ENCODE measurements at regions not wholly inside any gene's neighbourhood (a gene's known extent, or its start where the extent isn't known, plus 50 kb on each side); places are given as distances from the start of the nearest gene placed in this dataset.

DNA sequence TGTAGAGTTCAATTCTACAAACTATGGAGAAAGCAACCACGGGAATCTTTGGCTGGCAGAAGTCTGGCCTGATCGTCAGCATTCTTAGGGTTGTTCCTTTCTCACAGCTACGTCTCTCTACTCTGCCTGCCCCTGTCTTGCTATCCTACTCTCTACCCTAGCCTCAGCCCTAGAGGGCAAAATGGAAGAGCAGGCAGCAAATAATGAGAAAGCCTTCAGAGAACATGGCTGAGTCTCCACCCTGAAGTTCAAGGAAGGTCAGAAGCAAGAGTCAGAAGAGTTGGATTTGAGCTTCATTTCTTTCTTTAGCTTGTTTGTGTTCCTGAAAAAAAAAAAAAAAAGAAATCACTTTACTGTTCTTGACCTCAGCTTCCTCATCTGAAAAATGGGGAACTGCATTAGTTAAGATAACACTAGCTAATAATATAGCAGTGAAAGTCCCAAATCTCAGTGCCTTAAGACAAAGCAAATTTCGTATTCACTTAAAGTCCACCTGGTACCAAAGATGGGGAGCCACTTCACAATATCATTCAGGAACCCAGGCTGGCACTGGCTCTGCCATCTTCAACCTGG, 50.2 kb upstream of the CCND2 start:
- no peak for DNase-seq

DNA sequence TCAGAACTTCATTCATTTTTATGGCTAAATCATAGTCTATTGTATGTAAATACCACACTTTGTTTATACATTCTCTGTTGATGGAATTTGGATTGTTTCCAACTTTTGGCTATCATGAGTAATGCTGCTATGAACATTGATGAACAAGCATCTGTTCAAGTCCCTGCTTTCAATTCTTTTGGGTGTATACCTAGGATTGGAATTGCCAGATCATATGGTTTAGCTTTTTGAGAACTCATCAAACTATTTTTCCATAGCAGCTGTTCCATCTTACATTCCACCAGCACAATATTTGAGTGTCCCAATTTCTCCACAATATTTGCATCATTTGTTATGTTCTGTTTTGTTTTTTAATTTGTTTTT, 52.3 kb upstream of the CCND2 start:
- DNase-seq, result peak; percentile 12

DNA sequence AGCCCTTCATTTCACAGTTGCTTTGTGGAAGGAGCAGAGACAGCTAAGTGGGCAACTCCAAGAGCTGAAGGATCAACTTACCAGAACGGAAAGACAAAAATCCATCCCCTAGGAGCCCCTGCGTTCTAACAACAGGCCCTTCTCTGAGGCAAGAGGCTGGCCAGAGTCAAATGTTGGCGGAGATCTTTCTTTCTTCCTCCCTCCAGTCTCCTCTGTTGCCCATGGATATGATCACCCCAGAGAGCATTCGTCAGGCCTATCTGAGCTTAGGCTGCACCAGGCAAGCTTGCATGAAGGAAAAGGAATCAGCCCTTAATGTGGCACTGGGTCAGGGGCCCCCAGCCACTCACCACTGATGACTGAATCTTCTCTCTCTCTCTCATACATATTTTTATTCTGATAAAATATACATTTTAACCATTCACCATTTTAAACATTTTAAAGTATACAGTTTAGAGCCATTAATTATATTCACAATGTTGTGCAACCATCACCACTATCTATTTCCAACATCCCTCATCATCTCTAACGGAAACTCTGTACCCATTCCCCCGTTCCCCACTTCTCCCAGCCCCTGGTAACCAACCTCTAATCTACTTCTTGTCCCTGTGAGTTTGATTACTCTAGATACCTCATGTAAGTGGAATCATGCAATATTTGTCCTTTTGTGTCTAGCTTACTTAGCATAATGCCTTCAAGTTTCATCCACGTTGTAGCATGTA, 52.9 kb upstream of the CCND2 start:
- DNase-seq, result no peak

DNA sequence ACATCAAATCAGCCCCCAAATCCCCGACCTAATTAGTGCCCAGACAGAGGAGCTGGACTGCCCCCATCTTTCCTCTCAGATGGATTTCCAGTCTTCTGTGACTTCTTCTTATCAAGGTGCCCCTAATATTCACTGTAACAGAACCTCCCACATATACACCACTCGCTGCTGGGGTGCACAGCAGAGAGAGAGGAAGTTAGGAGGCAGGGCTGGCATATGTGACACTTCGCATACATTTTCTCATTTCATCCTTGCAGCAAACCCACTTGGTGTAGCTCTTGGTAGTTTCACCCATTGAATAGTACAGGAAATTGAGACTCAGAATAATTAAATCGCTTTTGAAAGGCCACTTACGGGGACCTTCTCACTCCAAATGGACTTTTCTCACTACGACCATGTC, 56.5 kb upstream of the CCND2 start:
- DNase-seq, result no peak

DNA sequence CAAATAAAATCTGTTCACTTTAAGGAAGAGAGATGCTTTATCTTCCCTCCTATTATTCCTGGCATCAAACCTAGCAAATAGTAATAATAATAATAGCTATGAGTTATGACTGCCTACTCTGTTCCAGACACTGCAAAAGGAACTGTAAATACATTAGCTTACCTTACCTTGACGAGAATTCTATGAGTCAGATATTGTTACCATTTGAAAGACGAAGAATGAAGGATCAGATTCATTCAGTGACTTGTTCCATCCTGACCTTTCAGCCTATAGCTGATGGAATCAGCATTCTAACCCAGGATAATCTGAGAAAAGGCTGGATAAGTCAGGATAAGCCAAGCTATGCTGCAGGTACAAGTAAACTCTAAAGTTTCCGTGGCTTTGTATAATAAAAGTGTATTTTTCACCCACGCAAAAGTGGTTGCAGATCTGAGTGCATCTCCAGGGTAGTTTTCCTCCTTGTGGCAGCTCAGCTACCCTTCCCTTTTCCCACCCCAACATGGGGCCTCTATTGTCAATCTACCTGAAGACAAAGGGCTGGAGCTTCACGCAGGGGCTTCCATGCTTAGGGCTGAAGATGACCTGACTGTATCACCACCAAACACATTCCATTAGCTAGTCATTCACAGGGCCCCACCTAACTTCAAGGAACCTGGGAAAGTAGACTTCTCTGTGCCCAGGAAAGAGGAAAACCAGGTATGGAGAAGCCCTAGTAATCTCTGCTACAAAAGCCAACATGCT, 57.2 kb upstream of the CCND2 start:
- no peak for DNase-seq

DNA sequence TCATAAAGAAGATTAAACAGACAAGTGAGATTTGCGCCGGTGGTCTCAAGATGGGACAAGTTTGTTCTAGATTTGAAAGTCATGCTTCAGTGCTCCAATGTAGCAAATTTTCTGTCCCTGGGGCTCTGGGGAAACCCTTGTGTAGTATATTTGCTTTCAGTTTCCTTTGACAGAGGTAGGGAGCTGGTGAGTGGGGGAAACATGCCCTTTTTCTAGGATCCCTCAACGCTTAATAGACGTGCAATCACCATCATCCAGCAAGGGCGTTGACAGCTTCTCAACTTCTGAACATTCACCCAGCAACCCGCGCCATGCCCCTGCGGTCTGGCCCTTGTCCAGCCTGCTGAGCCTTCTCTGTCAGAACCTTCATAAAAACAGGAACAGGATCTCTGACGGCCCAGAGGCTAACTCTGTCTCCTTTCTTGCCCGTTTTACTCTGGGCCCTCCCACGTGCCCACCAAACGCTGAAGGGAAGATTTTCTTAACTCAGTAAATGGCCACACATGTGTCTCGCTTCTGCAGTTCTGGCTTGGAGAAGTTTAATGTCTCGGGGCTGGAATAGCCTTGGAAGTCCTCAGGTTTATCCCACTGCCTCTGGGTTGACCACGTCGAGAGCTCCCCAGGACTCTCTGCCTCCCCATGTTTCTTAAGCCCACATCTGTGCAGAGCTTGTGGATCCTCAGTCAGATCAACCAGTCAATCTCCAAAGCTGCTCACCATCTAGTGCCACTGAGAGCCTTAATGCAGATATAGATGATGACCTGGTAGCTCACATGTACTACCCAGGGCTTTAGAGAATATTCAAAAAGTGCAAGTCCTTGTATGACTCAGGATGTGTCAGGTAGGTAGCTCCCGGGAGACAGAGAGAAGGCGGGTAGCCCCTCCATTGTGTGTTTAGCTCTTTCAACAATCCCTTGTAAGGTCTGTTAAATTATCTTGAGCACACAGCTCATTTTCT, 58.1 kb upstream of the CCND2 start:
- no peak for DNase-seq

DNA sequence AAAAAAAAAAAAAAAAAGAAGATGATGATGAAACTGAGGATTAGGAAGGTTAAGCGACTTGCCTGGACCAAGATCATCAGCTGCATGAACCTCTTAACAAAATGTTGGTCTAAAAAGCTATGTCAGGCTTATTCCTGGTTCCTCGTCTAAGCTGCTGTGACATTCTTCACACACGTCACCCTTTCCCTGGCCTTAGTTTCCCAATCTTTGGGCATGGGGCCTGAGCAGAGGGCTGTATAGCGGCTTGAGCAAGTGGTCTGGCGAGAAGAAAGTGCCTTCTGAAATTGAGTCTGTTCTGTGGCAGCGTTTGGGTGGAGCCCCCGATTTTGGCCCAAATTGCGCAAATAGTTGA, 58.7 kb upstream of the CCND2 start:
- DNase-seq, result no peak

DNA sequence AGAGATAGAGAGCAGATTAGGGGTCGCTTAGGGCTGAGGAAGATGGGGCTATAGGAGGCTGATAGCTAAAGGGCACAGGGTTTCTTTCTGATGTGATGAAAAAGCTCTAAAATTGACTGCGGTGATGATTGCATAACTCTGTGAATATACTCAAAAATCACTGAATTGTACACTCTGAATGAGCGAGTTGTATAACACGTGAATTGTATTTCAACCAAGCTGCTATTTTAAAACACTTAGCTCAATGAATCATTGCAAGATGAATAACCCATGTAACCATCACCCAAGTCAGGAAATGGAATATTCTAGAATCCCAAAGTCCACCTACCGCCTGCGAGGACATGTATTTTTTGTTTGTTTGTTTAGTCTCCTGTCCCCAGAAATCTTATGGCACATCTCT, 60.1 kb upstream of the CCND2 start:
- DNase-seq, result no peak

DNA sequence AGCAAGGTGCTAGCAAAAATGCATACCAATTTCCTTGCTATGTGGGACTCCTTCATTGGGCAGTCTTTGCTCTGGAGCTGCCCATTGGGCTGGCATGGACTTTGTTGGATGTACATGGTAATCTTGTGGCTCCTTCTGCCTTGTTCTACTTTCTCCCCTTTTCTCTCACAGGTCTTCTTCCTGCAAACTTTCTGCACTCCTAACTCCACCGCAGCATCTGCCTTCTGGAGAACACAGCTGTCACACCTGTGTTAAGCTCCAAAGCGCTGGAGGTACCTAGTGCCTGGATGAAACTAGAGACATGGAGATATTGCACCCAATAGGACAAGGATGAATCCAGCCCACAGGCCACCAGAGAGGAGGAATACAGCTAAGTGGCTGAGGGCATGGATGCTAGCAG, 60.7 kb upstream of the CCND2 start:
- no peak for DNase-seq

DNA sequence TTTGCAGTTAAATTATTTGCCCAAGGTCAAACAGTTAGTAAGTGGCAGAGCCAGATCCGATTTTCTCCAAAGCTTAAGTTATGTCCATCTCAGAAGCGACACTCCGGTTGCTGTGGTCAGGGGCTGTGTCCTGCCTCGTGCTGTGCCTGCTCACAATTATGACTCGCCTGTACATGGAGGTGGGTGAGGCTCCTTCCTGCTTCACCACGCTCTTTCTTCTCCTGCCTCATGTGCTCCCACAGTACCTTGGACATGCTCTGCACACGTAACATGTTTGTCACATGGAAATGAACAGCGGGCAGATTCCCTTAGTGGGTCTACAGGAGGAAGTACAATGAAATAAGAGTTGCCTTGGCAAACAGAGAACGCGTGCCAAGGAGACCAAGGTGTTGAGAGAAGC, 62.2 kb upstream of the CCND2 start:
- no peak for DNase-seq

DNA sequence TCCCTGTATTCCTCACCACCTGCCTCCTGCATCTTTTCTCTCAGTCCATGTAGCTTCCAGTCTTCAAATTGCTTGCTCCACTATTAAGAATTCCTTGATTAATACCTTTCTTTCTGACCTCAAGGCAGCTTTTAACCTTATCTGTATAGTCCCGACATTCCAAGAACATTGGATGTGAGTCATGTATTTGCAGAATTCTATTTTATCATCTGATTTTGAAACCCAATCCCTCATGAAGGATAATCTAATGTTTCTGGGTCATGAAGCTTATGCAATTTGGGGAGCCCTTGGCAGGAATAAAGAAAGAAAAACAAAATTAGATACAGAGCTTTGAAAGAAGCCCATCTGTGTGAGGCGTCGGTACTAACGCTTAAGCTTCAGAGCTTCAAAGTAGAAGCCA, 63.4 kb upstream of the CCND2 start:
- no peak for DNase-seq

DNA sequence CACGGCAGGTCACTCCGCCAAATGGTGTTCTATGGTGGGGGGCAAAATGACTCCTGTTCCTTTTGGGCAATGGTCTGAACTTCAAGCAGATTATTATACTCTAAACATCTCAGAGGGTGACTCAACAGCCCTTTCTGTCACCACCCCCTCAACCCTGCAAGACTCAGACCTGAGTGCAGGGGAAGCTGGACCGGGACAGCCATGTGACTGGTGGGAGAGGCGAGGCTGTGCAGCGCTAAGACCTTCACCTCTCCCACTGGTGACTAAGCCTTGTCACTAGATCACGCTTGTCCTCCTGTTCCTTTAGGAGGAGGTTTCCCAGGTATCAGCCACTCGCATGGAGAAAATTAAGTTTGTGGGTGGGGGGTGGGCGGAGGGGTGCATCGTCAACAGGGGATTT, 67.1 kb upstream of the CCND2 start:
- DNase-seq, result no peak

DNA sequence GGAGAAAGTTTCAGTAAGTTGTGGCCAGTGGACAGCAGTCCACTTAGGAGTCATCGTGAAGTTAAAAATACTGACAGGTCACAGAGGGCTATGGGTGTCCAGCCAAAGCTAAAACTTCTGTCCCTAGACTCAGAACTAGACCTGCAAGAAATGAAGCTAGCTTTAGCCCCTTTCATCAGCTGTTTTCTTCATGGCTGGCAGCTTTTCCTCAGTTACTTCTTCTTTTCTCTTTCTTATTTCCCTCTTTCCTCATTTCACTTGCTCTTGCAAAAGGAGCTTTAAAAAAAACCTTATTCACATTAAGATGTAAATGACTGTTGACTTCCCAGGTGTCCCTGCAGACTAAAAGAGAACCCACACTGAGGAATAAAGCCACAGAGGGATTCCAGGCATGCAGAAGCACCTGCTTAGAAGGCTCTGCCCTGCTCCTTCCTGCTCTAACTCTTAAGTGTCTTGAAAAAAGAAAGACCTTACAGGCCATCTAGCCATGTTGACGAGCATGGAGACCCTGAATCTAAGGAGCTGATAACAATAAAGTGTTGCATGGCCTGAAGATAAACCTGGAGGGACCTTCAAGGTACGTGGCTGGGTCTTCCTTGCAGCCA, 69.7 kb upstream of the CCND2 start:
- DNase-seq, result no peak

DNA sequence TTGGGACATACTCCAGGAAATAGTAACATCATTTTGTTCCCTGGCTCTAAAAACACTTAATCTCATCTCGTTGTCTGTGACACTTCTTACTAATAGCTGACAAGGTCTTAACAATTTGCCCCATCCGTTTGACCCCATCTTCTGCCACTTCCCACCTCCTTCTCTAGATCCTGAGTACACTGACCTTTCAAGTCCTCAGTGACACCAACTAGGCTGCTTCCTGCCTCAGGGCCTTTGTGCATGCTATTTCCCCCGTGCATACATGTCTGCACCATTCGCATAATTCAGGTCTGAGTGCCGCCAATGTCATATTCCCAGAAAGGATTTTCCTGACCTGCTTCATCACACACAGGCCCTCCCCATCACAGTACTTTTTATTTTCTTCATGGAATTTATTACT, 70.6 kb upstream of the CCND2 start:
- no peak for DNase-seq

DNA sequence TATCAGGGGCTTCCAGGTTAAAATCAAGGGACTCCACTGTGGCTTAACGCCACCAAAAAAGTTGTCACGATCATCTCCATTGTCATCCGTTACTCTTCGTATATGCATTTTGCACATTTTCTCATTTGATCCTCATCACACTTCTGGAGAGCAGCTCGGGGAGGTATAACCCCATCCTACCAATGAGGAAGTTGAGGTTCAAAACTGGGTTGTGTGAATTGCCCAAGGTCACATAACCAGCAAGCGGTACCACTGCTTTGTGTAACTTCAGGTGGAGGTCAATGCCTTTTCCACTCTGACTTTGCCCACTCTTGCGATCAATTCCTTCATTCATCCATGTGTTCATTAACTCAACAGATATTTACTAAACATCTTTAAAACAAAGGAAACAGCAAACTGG, 71.1 kb upstream of the CCND2 start:
- DNase-seq, result no peak

DNA sequence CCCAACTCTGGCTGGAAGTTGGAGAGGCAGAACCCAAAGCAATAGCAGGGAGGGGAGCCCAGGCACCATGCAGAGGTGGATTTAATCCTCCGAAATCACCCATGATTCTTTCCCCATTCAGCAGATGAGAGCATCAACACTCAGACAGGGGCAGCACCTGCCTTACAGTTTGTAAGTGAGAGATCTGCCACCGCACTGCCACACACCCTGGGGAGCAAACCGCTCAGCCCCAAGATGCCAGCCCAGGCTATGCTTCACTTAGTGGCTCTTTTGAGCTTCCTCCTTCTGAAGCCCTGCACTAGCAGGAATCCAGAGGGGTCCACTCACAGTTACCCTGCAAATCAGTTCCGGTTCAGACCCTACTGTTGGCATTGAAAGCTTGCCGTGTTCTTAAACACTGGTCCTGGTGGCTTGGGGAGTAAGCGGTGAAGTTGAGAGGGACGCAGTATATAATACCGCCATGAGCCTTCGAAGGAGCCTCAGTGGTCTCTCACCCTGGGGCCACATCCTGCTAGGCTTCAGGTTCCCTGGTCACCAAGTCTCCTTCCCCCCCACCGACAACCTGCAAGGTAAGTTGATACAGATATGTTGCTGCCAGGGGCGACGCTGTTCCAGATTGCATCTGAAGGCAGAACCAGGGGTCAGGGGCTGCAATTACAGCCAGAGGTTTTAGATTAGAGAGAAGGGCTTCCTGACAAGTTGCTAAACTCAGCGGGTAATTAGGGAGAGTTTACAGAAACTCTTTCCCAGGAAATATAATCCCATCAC, 72.0 kb upstream of the CCND2 start:
- DNase-seq, result no peak

DNA sequence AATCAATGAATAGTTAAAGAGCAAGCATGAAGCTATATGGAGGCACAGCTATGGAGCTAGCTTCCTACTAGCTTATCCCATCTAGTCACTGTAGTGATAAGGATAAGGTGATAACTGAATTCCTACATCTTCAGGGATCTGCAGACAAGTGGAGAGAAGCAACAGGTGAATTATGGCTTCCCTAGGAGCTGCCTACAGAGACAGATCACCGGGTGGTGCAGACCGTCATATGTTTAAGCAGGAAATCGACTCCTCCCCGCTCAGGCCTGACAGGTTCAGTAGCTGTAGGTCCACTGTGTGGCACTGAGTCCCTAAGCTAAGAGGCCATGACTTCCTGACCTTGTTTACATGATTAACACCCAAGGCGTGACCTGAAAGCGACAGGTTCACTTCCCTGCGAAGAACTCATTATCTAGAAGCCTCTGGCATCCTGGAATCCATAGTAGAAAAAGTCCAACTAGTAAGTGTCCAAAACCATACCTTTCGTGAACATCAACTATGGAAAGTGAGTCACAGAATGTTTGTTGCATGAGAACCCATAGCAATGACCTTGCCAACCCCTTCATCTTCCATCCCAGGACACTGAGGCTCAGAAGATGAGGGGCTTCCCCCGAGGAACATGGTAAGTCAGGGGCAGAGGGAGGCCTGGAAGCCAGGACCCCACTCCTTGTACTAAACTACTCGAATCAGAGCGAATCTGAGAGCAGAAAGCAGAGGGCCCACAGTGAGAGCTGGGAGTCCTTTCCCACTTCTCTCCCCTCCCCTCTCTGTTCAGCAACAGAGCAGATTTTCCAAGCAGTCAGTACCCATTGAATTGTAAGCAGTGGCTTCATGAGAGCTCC, 75.4 kb upstream of the CCND2 start:
- no peak for DNase-seq

DNA sequence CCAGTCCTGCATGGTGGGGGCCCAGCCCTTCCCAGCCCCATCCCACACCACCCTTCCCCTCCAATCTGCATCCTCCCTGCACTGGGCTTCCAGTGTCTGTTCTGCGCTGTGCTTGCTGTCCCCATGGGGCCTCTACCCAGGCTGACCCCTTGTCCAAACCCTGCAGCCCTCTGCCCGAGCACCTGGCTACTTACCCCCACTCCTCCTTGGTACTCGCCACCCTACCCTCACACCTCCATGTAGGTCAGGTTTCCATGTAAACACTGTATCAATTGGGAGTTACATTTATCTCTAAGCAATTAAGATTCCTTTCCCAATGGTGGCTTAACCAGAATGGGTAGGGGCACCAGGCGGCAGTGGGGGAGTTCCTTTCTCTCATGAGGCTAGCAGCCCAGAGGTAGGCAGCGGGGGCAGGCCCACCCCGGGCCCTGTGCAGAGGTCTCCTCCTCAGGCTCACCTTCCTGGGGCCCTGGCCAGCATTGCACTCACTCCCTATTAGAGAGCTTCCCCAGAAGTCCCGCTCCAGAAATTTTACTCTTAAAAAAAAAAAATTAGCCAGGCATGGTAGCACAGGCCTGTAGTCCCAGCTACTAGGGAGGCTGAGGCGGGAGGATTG, 76.6 kb upstream of the CCND2 start:
- DNase-seq, result no peak

DNA sequence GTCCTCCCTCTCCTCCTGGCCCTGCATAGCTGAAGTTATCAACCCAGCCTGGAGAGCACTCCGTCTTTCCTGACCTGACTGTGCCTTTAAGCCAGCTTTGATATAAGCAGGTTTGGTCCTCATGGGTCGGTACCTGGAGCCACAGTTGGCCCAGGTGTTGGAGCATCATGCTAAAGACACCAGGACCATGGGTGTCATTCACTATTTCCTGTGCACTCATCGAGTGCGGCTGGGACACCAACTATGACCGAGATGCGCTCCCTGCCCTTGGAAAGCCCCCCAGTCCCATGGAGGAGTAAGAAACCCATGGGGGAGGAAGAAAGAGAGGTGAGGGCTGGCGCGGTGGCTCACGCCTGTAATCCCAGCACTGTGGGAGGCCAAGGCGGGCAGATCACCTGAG, 78.9 kb upstream of the CCND2 start:
- DNase-seq, result no peak

DNA sequence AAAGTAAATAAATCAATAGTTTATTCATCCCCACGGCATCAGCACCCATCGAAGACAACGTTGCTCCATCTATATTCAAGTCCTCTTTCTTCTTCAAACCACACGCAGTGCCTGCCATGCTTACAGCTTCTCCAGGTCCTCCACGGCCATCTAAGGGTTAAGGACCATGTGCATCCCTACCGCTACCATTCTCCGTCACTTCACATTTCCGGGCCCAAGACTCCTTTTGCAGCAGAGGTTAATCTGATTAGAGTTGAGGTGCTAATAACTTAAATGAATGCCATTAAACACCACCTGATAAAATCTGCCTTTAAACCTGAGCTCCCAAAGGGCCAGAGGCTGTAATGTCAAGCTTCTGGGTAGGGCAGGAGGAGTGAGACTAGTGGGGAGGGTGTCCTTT, 79.7 kb upstream of the CCND2 start:
- DNase-seq, result no peak

DNA sequence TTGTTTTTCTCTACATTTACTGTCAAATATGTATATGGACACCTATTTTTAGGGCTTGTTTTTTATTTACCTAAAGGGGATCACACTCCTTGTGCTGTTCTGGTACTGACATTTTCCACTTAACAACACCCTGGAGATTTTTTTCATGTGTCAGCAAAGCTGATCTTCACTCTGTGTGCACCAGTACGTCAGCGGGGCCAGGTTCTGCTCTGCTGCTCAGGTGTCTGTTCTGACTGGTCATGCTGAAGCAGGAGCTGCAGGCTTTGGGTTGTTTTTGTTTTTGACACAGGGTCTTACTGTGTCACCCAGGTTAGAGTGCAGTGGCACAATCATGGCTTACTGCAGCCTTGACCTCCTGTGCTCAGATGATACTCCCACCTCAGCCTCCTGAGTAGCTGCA, 81.9 kb upstream of the CCND2 start:
- DNase-seq, result no peak
